ENCODE measurements at regions not wholly inside any gene's neighbourhood (a gene's known extent, or its start where the extent isn't known, plus 50 kb on each side); places are given as distances from the start of the nearest gene placed in this dataset.

DNA sequence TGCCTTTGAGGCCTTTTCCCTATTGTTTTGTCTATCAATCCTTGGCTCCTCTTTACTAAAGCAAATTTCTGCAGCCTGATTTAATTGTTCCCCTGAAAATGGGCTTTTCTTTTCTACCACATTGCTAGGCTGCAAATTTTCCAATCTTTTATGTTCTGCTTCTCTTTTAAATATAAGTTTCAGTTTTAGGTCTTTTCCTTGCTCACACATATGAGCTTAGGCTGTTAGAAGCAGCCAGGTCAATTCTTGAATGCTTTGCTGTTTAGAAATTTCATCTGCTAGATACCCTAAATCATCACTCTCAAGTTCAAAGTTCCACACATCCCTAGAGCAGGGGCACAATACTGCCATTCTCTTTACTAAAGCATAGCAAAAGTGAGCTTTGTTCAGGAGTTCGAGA is 159.6 kb downstream of the ARL4A start:
- intact Hi-C loops (cut with micrococcal nuclease; ENCODE audit: unreplicated experiment): no loop called here
- no peak overlapping the region for H3K4me3 Mint-ChIP-seq (ENCODE audit: low read depth, unreplicated experiment)
- no peaks in the 10 kb centered on the region for H3K36me3 Mint-ChIP-seq (ENCODE audit: insufficient read depth, unreplicated experiment)
- H3K27me3 Mint-ChIP-seq (ENCODE audit: unreplicated experiment): no peaks in the 10 kb centered on the region
- no TSS peak for BruUV-seq (replicated peaks)
- H3K9me3 Mint-ChIP-seq (ENCODE audit: low read depth, unreplicated experiment): peaks cover 16% of the 10 kb centered on the region
- H3K4me1 Mint-ChIP-seq (ENCODE audit: low read depth, unreplicated experiment): no peaks in the 10 kb centered on the region
- H3K27ac Mint-ChIP-seq (ENCODE audit: unreplicated experiment): no peak overlapping the region
- no peak for DNase-seq
- CTCF ChIA-PET: interaction anchor here (0.7 kb wide), 1 partner anchor 104 kb away, joined by 5 read pairs; no protein-coding TSS in a partner anchor
- TF ChIP-seq, protein P1, sequence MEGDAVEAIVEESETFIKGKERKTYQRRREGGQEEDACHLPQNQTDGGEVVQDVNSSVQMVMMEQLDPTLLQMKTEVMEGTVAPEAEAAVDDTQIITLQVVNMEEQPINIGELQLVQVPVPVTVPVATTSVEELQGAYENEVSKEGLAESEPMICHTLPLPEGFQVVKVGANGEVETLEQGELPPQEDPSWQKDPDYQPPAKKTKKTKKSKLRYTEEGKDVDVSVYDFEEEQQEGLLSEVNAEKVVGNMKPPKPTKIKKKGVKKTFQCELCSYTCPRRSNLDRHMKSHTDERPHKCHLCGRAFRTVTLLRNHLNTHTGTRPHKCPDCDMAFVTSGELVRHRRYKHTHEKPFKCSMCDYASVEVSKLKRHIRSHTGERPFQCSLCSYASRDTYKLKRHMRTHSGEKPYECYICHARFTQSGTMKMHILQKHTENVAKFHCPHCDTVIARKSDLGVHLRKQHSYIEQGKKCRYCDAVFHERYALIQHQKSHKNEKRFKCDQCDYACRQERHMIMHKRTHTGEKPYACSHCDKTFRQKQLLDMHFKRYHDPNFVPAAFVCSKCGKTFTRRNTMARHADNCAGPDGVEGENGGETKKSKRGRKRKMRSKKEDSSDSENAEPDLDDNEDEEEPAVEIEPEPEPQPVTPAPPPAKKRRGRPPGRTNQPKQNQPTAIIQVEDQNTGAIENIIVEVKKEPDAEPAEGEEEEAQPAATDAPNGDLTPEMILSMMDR (IDR thresholded peaks at IDR 0.05; ENCODE audit: unreplicated experiment): no peak

DNA sequence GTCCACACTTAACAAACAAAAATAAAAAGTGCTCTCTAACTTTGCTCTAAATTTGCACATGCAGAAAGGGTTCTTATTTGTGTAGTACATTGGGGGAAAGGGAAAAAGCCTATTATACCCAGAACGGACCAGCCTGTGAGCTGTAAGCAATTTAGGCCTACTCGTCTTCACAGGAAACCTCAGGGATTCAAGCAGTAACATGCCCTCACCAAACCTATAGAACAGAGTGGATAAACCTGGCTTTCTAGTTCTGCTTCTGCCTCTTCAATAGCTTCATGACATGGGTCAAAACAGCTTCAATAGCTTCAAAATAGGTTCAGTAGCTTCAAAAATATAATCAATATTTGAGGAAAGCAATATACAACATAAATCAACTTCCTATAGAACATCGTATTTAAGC is 163.7 kb downstream of the ARL4A start:
- no peaks in the 10 kb centered on the region for H3K4me1 Mint-ChIP-seq (ENCODE audit: low read depth, unreplicated experiment)
- H3K9me3 Mint-ChIP-seq (ENCODE audit: low read depth, unreplicated experiment): peaks cover 12% of the 10 kb centered on the region
- no peak overlapping the region for H3K4me3 Mint-ChIP-seq (ENCODE audit: low read depth, unreplicated experiment)
- H3K27me3 Mint-ChIP-seq (ENCODE audit: unreplicated experiment): no peaks in the 10 kb centered on the region
- no peaks in the 10 kb centered on the region for H3K36me3 Mint-ChIP-seq (ENCODE audit: insufficient read depth, unreplicated experiment)
- CTCF ChIA-PET: no interaction called here
- BruUV-seq (replicated peaks): no TSS peak
- TF ChIP-seq, protein P1 (IDR thresholded peaks at IDR 0.05; ENCODE audit: unreplicated experiment): no peak
- intact Hi-C loops (cut with micrococcal nuclease; ENCODE audit: unreplicated experiment): no loop called here
- no peak overlapping the region for H3K27ac Mint-ChIP-seq (ENCODE audit: unreplicated experiment)
- DNase-seq: no peak

GRCh38 chr7:12851841-12852240 is 164.4 kb downstream of the ARL4A start:
- H3K27ac Mint-ChIP-seq (ENCODE audit: unreplicated experiment): no peak overlapping the region
- no peaks in the 10 kb centered on the region for H3K36me3 Mint-ChIP-seq (ENCODE audit: insufficient read depth, unreplicated experiment)
- no peak for DNase-seq
- TF ChIP-seq, protein P1 (IDR thresholded peaks at IDR 0.05; ENCODE audit: unreplicated experiment): no peak
- CTCF ChIA-PET: no interaction called here
- H3K4me1 Mint-ChIP-seq (ENCODE audit: low read depth, unreplicated experiment): no peaks in the 10 kb centered on the region
- peaks cover 11% of the 10 kb centered on the region for H3K9me3 Mint-ChIP-seq (ENCODE audit: low read depth, unreplicated experiment)
- no peak overlapping the region for H3K4me3 Mint-ChIP-seq (ENCODE audit: low read depth, unreplicated experiment)
- intact Hi-C loops (cut with micrococcal nuclease; ENCODE audit: unreplicated experiment): no loop called here
- no TSS peak for BruUV-seq (replicated peaks)
- H3K27me3 Mint-ChIP-seq (ENCODE audit: unreplicated experiment): no peaks in the 10 kb centered on the region

DNA sequence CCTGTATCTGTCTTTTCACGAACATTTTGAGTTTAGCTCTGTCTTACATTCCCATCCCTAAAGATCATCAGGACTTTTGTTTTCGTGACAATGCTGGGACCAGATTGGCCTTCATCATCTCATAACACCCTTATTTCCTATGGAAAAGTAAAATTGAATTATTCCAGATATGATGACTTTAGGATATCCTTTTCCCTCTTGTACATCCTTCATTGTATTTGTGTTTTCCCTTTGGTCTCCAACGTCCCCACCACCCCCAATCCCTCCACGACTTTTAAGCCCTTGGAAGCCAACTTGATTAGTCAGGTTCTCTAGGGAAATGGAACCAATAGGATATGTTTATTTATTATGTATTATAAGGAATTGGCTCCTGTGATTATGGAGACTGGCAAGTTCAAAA is 167.6 kb downstream of the ARL4A start:
- intact Hi-C loops (cut with micrococcal nuclease; ENCODE audit: unreplicated experiment): no loop called here
- BruUV-seq (replicated peaks): no TSS peak
- no peak overlapping the region for H3K27ac Mint-ChIP-seq (ENCODE audit: unreplicated experiment)
- DNase-seq: no peak
- H3K36me3 Mint-ChIP-seq (ENCODE audit: insufficient read depth, unreplicated experiment): no peaks in the 10 kb centered on the region
- H3K4me1 Mint-ChIP-seq (ENCODE audit: low read depth, unreplicated experiment): no peaks in the 10 kb centered on the region
- TF ChIP-seq, protein P1 (IDR thresholded peaks at IDR 0.05; ENCODE audit: unreplicated experiment): no peak
- no peaks in the 10 kb centered on the region for H3K27me3 Mint-ChIP-seq (ENCODE audit: unreplicated experiment)
- CTCF ChIA-PET: no interaction called here
- no peaks in the 10 kb centered on the region for H3K9me3 Mint-ChIP-seq (ENCODE audit: low read depth, unreplicated experiment)
- H3K4me3 Mint-ChIP-seq (ENCODE audit: low read depth, unreplicated experiment): no peak overlapping the region
